ENCODE measurements at regions not wholly inside any gene's neighbourhood (a gene's known extent, or its start where the extent isn't known, plus 50 kb on each side); places are given as distances from the start of the nearest gene placed in this dataset.
"Not testable (repeated sequence)": the region's sequence is repeated elsewhere in the genome, so short reads cannot be mapped to it uniquely, and the experiment has no call there.

DNA sequence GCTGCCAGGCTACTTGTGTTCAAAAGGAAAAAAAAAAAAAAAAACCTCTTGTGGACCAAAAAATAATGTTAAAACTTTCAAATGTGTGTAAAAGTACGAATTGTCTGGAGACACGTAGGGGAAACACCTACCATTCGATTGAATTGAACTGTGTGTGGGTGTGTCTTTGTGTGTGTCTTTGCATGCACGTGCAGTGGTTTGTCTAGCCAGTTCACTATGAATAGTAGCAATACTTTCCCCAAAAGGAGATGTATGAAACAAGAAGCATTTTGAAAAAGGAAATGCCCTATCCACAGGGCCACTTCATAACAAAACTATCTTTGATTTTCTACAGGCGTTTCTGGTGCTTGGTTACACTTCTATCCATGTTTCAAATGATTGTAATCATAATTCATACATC, 186.8 kb downstream of the RPRM start:
- Histone ChIP-seq H3K79me2 (ENCODE audit: control insufficient read depth, low read length) (no peaks in the 10 kb centered on the region), H3F3A (ENCODE audit: control insufficient read depth, insufficient read depth) (no peaks in the 10 kb centered on the region), H3K36me3 (ENCODE audit: control insufficient read depth, low read length) (no peaks in the 10 kb centered on the region), H3K4me1 (ENCODE audit: control insufficient read depth, low read length) (no peaks in the 10 kb centered on the region), H3K9me2 (replicated peaks; ENCODE audit: control insufficient read depth, low read length) (no peaks in the 10 kb centered on the region), H3K9me3 (ENCODE audit: control insufficient read depth, insufficient read depth, low read length) (no peaks in the 10 kb centered on the region), H3K4me2 (ENCODE audit: low read length) (no peak overlapping the region), H4K20me1 (ENCODE audit: control insufficient read depth, insufficient read depth, low read depth, low read length) (no peaks in the 10 kb centered on the region), H3K4me3 (ENCODE audit: low read length) (no peak overlapping the region), H3K27ac (ENCODE audit: low read depth, low read length) (no peak overlapping the region), H3K27me3 (ENCODE audit: control insufficient read depth, low read length) (no peaks in the 10 kb centered on the region)
- no peak for TF ChIP-seq EZH2phosphoT487 (IDR thresholded peaks at IDR 0.05; ENCODE audit: borderline replicate concordance, low read length)

DNA sequence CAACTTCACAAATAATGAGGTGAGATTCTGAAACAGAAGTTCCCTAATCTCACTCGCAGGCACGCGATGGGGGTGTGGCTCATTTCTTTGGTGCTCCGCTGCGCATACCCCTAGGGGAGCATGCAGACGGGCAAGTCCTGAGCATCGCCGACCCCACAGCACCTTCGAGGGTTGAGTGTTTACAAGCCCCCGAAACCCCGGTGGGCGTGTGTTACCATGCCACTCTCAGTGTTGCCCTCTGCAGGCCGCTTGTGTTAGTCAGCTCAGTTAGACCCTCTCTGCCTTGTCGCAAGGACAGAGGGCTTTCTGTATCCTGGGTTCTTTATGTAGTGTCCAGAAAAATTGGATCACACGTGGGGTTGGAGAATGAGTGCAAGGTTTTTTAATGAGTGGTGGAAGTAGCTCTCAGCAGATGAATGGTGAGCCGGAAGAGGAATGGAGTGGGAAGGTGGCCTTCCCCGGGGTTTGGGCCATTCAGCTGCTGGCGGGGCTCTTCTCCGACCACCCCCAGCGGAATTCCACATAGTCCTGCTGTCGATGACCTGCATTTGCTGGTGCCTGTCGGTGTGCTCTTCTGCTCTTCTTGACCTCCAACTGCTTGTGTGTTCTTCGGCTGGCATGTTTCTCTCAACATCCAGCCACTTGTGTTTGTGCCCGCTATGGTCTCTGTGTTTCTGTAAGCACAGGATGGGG, 191.3 kb downstream of the RPRM start:
- Histone ChIP-seq H3K4me3 (ENCODE audit: low read length) (no peak overlapping the region), H3K4me1 (ENCODE audit: control insufficient read depth, low read length) (no peaks in the 10 kb centered on the region), H3K27ac (ENCODE audit: low read depth, low read length) (no peak overlapping the region), H3K79me2 (ENCODE audit: control insufficient read depth, low read length) (no peaks in the 10 kb centered on the region), H3K9me3 (ENCODE audit: control insufficient read depth, insufficient read depth, low read length) (no peaks in the 10 kb centered on the region; the same call in 1 of the 2 replicates), H3K27me3 (ENCODE audit: control insufficient read depth, low read length) (no peaks in the 10 kb centered on the region), H3F3A (ENCODE audit: control insufficient read depth, insufficient read depth) (no peaks in the 10 kb centered on the region), H4K20me1 (ENCODE audit: control insufficient read depth, insufficient read depth, low read depth, low read length) (no peaks in the 10 kb centered on the region), H3K9me2 (replicated peaks; ENCODE audit: control insufficient read depth, low read length) (no peaks in the 10 kb centered on the region), H3K36me3 (ENCODE audit: control insufficient read depth, low read length) (no peaks in the 10 kb centered on the region), H3K4me2 (ENCODE audit: low read length) (no peak overlapping the region)
- TF ChIP-seq EZH2phosphoT487 (IDR thresholded peaks at IDR 0.05; ENCODE audit: borderline replicate concordance, low read length) (no peak), CTCF (IDR thresholded peaks at IDR 0.05; ENCODE audit: low read depth, low read length, poor library complexity, severe bottlenecking) (no peak)

DNA sequence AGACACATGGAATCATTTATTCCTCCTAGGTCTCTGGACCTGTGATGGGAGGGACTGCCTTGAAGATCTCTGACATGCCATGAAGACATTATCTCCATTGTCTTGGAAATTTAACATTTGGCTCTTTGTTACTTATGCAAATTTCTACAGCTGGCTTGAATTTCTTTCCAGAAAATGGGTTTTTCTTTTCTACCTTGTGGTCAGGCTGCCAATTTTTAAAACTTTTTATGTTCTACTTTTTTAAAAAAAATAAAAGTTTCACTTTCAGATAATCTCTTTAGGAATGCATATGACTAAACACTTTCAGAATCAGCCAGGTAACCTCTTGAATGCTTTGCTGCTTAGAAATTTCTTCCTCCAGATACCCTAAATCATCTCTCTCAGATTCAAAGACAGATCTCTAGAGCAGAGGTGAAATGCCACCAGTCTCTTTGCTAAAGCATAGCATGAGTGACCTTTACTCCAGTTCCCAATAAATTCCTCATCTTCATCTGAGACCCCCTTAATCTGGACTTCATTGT, 209.6 kb downstream of the RPRM start:
- TF ChIP-seq EZH2phosphoT487 (IDR thresholded peaks at IDR 0.05; ENCODE audit: borderline replicate concordance, low read length) (no peak), CTCF (IDR thresholded peaks at IDR 0.05; ENCODE audit: low read depth, low read length, poor library complexity, severe bottlenecking) (no peak)
- Histone ChIP-seq H3K36me3 (ENCODE audit: control insufficient read depth, low read length) (no peaks in the 10 kb centered on the region), H3K4me2 (ENCODE audit: low read length) (no peak overlapping the region), H3K27ac (ENCODE audit: low read depth, low read length) (no peak overlapping the region), H4K20me1 (ENCODE audit: control insufficient read depth, insufficient read depth, low read depth, low read length) (no peaks in the 10 kb centered on the region), H3K9me3 (ENCODE audit: control insufficient read depth, insufficient read depth, low read length) (peaks cover 4% of the 10 kb centered on the region; the same call in 1 of the 2 replicates), H3K4me3 (ENCODE audit: low read length) (no peak overlapping the region), H3K4me1 (ENCODE audit: control insufficient read depth, low read length) (no peaks in the 10 kb centered on the region), H3K79me2 (ENCODE audit: control insufficient read depth, low read length) (no peaks in the 10 kb centered on the region), H3F3A (ENCODE audit: control insufficient read depth, insufficient read depth) (no peaks in the 10 kb centered on the region), H3K9me2 (replicated peaks; ENCODE audit: control insufficient read depth, low read length) (no peaks in the 10 kb centered on the region), H3K27me3 (ENCODE audit: control insufficient read depth, low read length) (no peaks in the 10 kb centered on the region)

GRCh38 chr2:153256876-153257275, 221.7 kb downstream of the RPRM start:
- not testable (repeated sequence) for H3K9me3 ChIP-seq (ENCODE audit: control insufficient read depth, insufficient read depth, low read length); H3K4me2 ChIP-seq (ENCODE audit: low read length); H3K4me1 ChIP-seq (ENCODE audit: control insufficient read depth, low read length); H3F3A ChIP-seq (ENCODE audit: control insufficient read depth, insufficient read depth); H3K36me3 ChIP-seq (ENCODE audit: control insufficient read depth, low read length); H4K20me1 ChIP-seq (ENCODE audit: control insufficient read depth, insufficient read depth, low read depth, low read length); H3K79me2 ChIP-seq (ENCODE audit: control insufficient read depth, low read length); H3K4me3 ChIP-seq (ENCODE audit: low read length); H3K27ac ChIP-seq (ENCODE audit: low read depth, low read length); H3K27me3 ChIP-seq (ENCODE audit: control insufficient read depth, low read length); H3K9me2 ChIP-seq (replicated peaks; ENCODE audit: control insufficient read depth, low read length)

GRCh38 chr2:153246636-153247035, 231.9 kb downstream of the RPRM start:
- not testable (repeated sequence) for H3K4me3 ChIP-seq (ENCODE audit: low read length); H3K4me2 ChIP-seq (ENCODE audit: low read length); H4K20me1 ChIP-seq (ENCODE audit: control insufficient read depth, insufficient read depth, low read depth, low read length); H3K27ac ChIP-seq (ENCODE audit: low read depth, low read length); H3F3A ChIP-seq (ENCODE audit: control insufficient read depth, insufficient read depth); H3K9me3 ChIP-seq (ENCODE audit: control insufficient read depth, insufficient read depth, low read length); H3K4me1 ChIP-seq (ENCODE audit: control insufficient read depth, low read length); H3K36me3 ChIP-seq (ENCODE audit: control insufficient read depth, low read length); H3K27me3 ChIP-seq (ENCODE audit: control insufficient read depth, low read length); H3K79me2 ChIP-seq (ENCODE audit: control insufficient read depth, low read length); H3K9me2 ChIP-seq (replicated peaks; ENCODE audit: control insufficient read depth, low read length)

All from DOHH2 (cell line).